Umbilical cord (tissue), 1 donor: ENCODE measurements at regions not wholly inside any gene's neighbourhood (a gene's known extent, or its start where the extent isn't known, plus 50 kb on each side); places are given as distances from the start of the nearest gene placed in this dataset.

ENCODE experiments used
- DNase-seq: peaks from one replicate; pipeline ENCODE4 v3.0.0-alpha.2; 2015; ENCODE audit warnings: low spot score

GRCh38 chr18:26741758-26742157 lies 123.7 kb downstream of the AQP4 start:
- DNase-seq: no peak

- no peak for DNase-seq
Observed at GRCh38 chr18:26741048-26741447, 124.5 kb downstream of the AQP4 start.

- DNase-seq: no peak
Observed at GRCh38 chr18:26740396-26740795, 125.1 kb downstream of the AQP4 start.

- no peak for DNase-seq
Observed at GRCh38 chr18:26738706-26739105, 126.8 kb downstream of the AQP4 start.

- no peak for DNase-seq
Observed at GRCh38 chr18:26736301-26736700, 129.2 kb downstream of the AQP4 start.

GRCh38 chr18:26734760-26735159 lies 130.7 kb downstream of the AQP4 start:
- DNase-seq: no peak

GRCh38 chr18:26729449-26729848 lies 136.1 kb downstream of the AQP4 start:
- DNase-seq: no peak

- DNase-seq: no peak
Observed at GRCh38 chr18:26729008-26729407, 136.5 kb downstream of the AQP4 start.

GRCh38 chr18:26723981-26724380 lies 141.5 kb downstream of the AQP4 start:
- no peak for DNase-seq

GRCh38 chr18:26722565-26722931 lies 143.0 kb downstream of the AQP4 start:
- no peak for DNase-seq

- DNase-seq: no peak
Observed at GRCh38 chr18:26721854-26722564, 143.5 kb downstream of the AQP4 start.

GRCh38 chr18:26719896-26720295 lies 145.6 kb downstream of the AQP4 start:
- no peak for DNase-seq

- no peak for DNase-seq
Observed at GRCh38 chr18:26717123-26717719, 148.3 kb downstream of the AQP4 start.

- no peak for DNase-seq
Observed at GRCh38 chr18:26714739-26715138, 150.8 kb downstream of the AQP4 start.

- no peak for DNase-seq
Observed at GRCh38 chr18:26711756-26712155, 153.8 kb downstream of the AQP4 start.

- no peak for DNase-seq
Observed at GRCh38 chr18:26710470-26711096, 154.9 kb downstream of the AQP4 start.

GRCh38 chr18:26709897-26710296 lies 155.6 kb downstream of the AQP4 start:
- no peak for DNase-seq

- no peak for DNase-seq
Observed at GRCh38 chr18:26708806-26709716, 156.4 kb downstream of the AQP4 start.

GRCh38 chr18:26706911-26707351 lies 158.6 kb downstream of the AQP4 start:
- DNase-seq: no peak

- DNase-seq: no peak
Observed at GRCh38 chr18:26705757-26706156, 157.4 kb upstream of the KCTD1 start.

- no peak for DNase-seq
Observed at GRCh38 chr18:26703170-26703930, 155.0 kb upstream of the KCTD1 start.
